ENCODE measurements at regions not wholly inside any gene's neighbourhood (a gene's known extent, or its start where the extent isn't known, plus 50 kb on each side); places are given as distances from the start of the nearest gene placed in this dataset.
"Not testable (repeated sequence)": the region's sequence is repeated elsewhere in the genome, so short reads cannot be mapped to it uniquely, and the experiment has no call there.

DNA sequence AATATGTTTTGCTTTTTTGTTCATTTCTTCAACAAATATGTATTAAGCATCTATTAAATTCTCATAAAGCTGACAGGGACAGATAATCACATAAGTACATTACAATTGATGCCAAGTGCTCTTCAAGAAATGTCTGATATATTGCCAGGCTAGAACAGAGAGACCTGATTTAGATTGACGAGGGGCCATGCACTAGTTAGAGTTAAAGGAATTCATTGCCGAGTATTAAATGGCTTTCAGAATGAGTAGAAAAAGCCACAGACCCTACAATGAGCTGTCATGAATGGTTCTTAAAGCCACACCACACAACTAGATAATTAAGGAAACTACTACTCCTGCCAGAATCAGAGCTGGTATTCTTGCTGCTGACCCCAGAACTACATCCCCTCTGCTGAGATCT lies 250.2 kb upstream of the MME start:
- WGBS, 2 donors = 55 to 61% methylated on average over 2 of the region's 2 CpGs
- peaks cover 0 to 4% (median 0%) of the 10 kb centered on the region in 4 donors for H3K4me1 ChIP-seq
- TF ChIP-seq, protein P1, sequence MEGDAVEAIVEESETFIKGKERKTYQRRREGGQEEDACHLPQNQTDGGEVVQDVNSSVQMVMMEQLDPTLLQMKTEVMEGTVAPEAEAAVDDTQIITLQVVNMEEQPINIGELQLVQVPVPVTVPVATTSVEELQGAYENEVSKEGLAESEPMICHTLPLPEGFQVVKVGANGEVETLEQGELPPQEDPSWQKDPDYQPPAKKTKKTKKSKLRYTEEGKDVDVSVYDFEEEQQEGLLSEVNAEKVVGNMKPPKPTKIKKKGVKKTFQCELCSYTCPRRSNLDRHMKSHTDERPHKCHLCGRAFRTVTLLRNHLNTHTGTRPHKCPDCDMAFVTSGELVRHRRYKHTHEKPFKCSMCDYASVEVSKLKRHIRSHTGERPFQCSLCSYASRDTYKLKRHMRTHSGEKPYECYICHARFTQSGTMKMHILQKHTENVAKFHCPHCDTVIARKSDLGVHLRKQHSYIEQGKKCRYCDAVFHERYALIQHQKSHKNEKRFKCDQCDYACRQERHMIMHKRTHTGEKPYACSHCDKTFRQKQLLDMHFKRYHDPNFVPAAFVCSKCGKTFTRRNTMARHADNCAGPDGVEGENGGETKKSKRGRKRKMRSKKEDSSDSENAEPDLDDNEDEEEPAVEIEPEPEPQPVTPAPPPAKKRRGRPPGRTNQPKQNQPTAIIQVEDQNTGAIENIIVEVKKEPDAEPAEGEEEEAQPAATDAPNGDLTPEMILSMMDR (IDR thresholded peaks at IDR 0.05) = no peak
- TF ChIP-seq EP300 (IDR thresholded peaks at IDR 0.05) (no peak), POLR2A (IDR thresholded peaks at IDR 0.05) (no peak)
- no peaks in the 10 kb centered on the region for H3K27me3 ChIP-seq
- H3K36me3 ChIP-seq = no peaks in the 10 kb centered on the region
- H3K4me3 ChIP-seq = no peak overlapping the region
- no peak overlapping the region for H3K27ac ChIP-seq
- no peak for DNase-seq (ENCODE audit: low spot score in 2 of 2)
- peaks cover 0 to 13% (median 0%) of the 10 kb centered on the region in 4 donors for H3K9me3 ChIP-seq

DNA sequence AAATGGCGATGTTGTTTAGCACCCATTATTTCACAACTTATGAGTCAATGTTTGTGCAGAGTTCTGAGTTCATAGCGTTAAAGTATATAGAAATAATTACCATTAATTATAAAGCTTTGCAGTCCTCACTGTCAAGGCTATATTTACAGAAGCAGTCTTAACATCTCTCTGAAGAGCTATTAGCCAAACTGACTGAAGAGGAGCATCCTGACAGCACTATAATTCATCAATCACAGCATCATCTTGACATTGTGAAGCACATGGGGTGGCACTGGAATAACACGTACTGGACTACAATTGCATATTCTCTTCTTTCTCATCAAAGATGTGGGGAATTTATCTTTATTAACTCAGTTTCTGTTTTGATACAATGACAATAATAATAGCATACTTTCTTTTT lies 260.6 kb upstream of the MME start:
- Histone ChIP-seq H3K36me3 (no peaks in the 10 kb centered on the region), H3K9me3 (peaks cover 0 to 10% (median 0%) of the 10 kb centered on the region in 4 donors), H3K27ac (no peak overlapping the region), H3K4me3 (no peak overlapping the region), H3K4me1 (no peaks in the 10 kb centered on the region), H3K27me3 (no peaks in the 10 kb centered on the region)
- no peak for TF ChIP-seq EP300 (IDR thresholded peaks at IDR 0.05)
- TF ChIP-seq, protein P1 (IDR thresholded peaks at IDR 0.05) = no peak
- TF ChIP-seq POLR2A (IDR thresholded peaks at IDR 0.05) = no peak
- 78 to 91% methylated on average over 3 of the region's 3 CpGs for WGBS, 2 donors
- no peak for DNase-seq (ENCODE audit: low spot score in 2 of 2)

DNA sequence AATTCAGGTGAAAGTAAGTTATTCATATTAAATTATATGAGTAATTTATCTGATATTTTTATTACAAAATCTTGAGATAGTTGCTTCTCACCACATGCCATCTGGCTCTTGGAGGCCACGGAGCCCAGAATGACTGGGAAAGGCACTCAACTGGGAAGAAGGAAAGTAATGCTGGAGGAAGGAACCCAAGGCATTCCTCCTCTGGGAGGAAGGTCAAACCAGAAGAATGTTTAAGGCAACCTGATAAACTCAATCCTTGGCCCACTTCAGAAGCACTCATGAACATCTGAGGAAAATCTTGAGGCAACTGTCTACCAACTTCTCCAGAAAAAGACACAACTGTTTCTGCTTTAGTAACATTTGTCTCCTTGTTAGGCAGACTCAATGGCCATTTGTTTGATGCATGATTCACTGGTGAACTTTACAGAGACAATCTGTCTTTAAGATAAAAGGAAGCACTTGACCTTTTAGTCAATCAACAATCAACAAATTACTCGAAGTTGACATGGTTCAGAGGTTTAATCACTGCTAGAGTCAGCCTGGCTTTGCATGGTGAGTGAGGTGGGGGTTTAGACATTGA lies 261.4 kb upstream of the MME start:
- no peak for DNase-seq (ENCODE audit: low spot score in 2 of 2)
- Histone ChIP-seq H3K27me3 (no peaks in the 10 kb centered on the region), H3K9me3 (peaks cover 0 to 10% (median 0%) of the 10 kb centered on the region in 4 donors), H3K27ac (no peak overlapping the region), H3K36me3 (no peaks in the 10 kb centered on the region), H3K4me1 (no peaks in the 10 kb centered on the region), H3K4me3 (no peak overlapping the region)
- TF ChIP-seq, protein P1 (IDR thresholded peaks at IDR 0.05) = no peak
- TF ChIP-seq EP300 (IDR thresholded peaks at IDR 0.05) (no peak), POLR2A (IDR thresholded peaks at IDR 0.05) (no peak)
- 45 to 49% methylated on average over 2 of the region's 2 CpGs for WGBS, 2 donors

DNA sequence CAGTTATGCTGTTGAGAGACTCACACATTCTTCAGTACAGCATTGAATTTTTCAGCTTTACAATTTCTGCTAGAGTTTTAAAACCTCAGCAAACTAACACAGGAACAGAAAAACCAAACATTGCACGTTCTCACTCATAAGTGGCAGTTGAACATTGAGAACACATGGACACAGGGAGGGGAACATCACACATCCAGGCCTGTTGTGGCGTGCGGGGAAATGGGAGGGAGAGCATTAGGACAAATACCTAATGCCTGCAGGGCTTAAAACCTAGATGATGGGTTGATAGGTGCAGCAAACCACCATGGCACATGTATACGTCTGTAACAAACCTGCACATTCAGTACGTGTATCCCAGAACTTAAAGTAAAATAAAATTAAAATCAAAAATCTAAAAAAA lies 270.1 kb upstream of the MME start:
- DNase-seq (ENCODE audit: low spot score in 2 of 2) = not testable (repeated sequence)
- WGBS, 2 donors = 81 to 92% methylated on average over 5 of the region's 5 CpGs

DNA sequence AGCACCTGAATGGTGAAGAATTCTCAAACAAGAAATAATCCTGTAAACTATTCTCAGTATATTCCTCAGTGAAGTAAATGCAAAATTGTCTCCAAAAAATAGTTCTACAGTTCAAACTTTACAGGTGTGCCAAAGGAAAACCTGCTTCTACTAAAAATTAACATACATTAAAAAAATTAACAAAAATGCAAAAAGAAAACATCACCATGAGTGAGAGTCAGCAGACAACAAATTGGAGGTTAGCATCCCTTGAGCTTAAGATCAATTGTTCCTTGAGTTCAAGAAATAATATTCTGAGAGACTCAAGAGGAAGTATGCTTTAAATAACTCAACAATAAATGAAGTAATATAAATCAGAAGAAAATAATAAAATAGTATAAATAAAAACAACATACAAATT lies 278.4 kb upstream of the MME start:
- Histone ChIP-seq H3K36me3 (no peaks in the 10 kb centered on the region), H3K4me3 (no peak overlapping the region), H3K27me3 (no peaks in the 10 kb centered on the region), H3K9me3 (peaks cover 0 to 17% (median 3%) of the 10 kb centered on the region in 4 donors), H3K27ac (no peak overlapping the region), H3K4me1 (no peaks in the 10 kb centered on the region)
- DNase-seq (ENCODE audit: low spot score in 2 of 2) = no peak
- no peak for TF ChIP-seq EP300 (IDR thresholded peaks at IDR 0.05)
- no peak for TF ChIP-seq POLR2A (IDR thresholded peaks at IDR 0.05)
- TF ChIP-seq, protein P1 (IDR thresholded peaks at IDR 0.05) = no peak

More for the DNA sequence above, 270.1 kb upstream of the MME start:
- not testable (repeated sequence) for H3K27me3 ChIP-seq, H3K4me1 ChIP-seq, H3K27ac ChIP-seq, H3K4me3 ChIP-seq, H3K36me3 ChIP-seq, H3K9me3 ChIP-seq

DNA sequence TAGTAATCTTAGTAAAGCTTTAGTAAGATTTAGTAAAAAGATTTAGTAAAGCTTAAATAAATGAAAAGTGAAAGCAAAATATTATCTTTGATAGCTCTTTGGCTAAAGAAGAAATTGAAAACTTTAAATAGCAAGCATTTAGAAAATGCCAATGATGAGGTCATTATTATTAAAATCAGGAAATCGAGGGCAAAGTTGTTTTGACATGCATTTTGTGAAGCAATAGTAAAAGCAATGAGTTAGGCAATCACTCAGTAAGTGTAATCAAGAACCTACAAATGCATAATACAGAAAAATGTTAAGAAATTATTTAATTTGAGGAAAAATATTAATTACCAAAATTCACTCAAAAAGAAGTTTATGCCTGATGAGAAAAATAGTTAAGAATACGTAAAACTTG lies 280.3 kb upstream of the MME start:
- Histone ChIP-seq H3K36me3 (no peaks in the 10 kb centered on the region), H3K27ac (no peak overlapping the region), H3K27me3 (no peaks in the 10 kb centered on the region), H3K4me1 (no peaks in the 10 kb centered on the region), H3K4me3 (no peak overlapping the region), H3K9me3 (peaks cover 0 to 14% (median 3%) of the 10 kb centered on the region in 4 donors)
- no peak for DNase-seq (ENCODE audit: low spot score in 2 of 2)
- 49 to 53% methylated on average over 2 of the region's 2 CpGs for WGBS, 2 donors
- TF ChIP-seq, protein P1 (IDR thresholded peaks at IDR 0.05) = no peak
